ENCODE measurements at regions not wholly inside any gene's neighbourhood (a gene's known extent, or its start where the extent isn't known, plus 50 kb on each side); places are given as distances from the start of the nearest gene placed in this dataset.

GRCh38 chr5:118009741-118010297 is 978.5 kb downstream of the DTWD2 start:
- no peak overlapping the region for H3K4me3 ChIP-seq (ENCODE audit: low read depth, low read length, poor library complexity, severe bottlenecking)
- no peak for TF ChIP-seq CTCF (conservative IDR thresholded peaks at IDR 0.05; ENCODE audit: low read length)
- no peak for TF ChIP-seq EZH2phosphoT487 (IDR thresholded peaks at IDR 0.05; ENCODE audit: borderline replicate concordance, low read depth, low read length)
- CTCF ChIA-PET (ENCODE audit: unreplicated experiment), result no interaction called here

DNA sequence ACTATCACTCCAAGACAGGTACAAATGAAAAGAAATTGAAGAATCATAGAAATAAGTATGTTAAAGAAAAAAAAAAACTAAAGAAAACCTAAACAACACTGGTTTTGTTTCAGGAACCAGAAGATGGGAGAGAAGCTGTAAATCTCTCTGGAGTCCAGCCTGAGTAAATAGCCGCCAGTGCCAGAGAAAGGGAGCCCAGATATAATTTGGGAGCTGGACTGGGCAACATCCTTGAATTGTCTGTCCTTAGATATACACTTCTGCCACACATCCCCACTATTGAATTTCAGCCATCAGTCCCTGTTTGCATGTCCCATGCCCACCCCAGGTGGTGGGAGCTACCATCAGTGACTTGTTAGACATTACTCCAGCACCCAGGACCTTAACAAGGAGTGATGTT is 979.6 kb downstream of the DTWD2 start:
- no TSS peak for BruUV-seq (replicated peaks)
- no peaks in the 10 kb centered on the region for H4K20me1 ChIP-seq (ENCODE audit: insufficient read depth, low read length)
- H3K79me2 ChIP-seq (ENCODE audit: insufficient read depth, low read depth, low read length), result no peaks in the 10 kb centered on the region
- no peaks in the 10 kb centered on the region for H3K4me1 ChIP-seq (ENCODE audit: insufficient read depth, low read length, poor library complexity, severe bottlenecking)
- TF ChIP-seq CTCF (conservative IDR thresholded peaks at IDR 0.05; ENCODE audit: low read length), result no peak
- no peak for TF ChIP-seq EZH2phosphoT487 (IDR thresholded peaks at IDR 0.05; ENCODE audit: borderline replicate concordance, low read depth, low read length)
- POLR2A ChIA-PET, result no interaction called here
- H3K4me2 ChIP-seq (ENCODE audit: low read length), result no peak overlapping the region
- no peaks in the 10 kb centered on the region for H3K36me3 ChIP-seq (ENCODE audit: insufficient read depth, low read length)
- no peaks in the 10 kb centered on the region for H3K9me2 ChIP-seq (ENCODE audit: insufficient read depth, low read length)
- CTCF ChIA-PET (ENCODE audit: unreplicated experiment), result no interaction called here
- H3K4me3 ChIP-seq (ENCODE audit: low read depth, low read length, poor library complexity, severe bottlenecking), result no peak overlapping the region
- no peak for DNase-seq (ENCODE audit: low spot score)
- intact Hi-C loops (cut with micrococcal nuclease; ENCODE audit: unreplicated experiment), result no loop called here
- H2AFZ ChIP-seq (ENCODE audit: low read length), result no peak overlapping the region
- no peak overlapping the region for H3K27ac ChIP-seq (ENCODE audit: low read depth, low read length, poor library complexity, severe bottlenecking)
- H3K9me3 ChIP-seq (ENCODE audit: low read length), result no peaks in the 10 kb centered on the region

More at GRCh38 chr5:118009741-118010297, 978.5 kb downstream of the DTWD2 start:
- no peak for DNase-seq (ENCODE audit: low spot score)
- no peaks in the 10 kb centered on the region for H3K4me1 ChIP-seq (ENCODE audit: insufficient read depth, low read length, poor library complexity, severe bottlenecking)
- POLR2A ChIA-PET, result interaction anchor here (0.6 kb wide), 1 partner anchor 77 kb away, joined by 3 read pairs; no protein-coding TSS in a partner anchor
- no TSS peak for BruUV-seq (replicated peaks)
- H3K4me2 ChIP-seq (ENCODE audit: low read length), result no peak overlapping the region
- H4K20me1 ChIP-seq (ENCODE audit: insufficient read depth, low read length), result no peaks in the 10 kb centered on the region
- intact Hi-C loops (cut with micrococcal nuclease; ENCODE audit: unreplicated experiment), result no loop called here
- no peaks in the 10 kb centered on the region for H3K36me3 ChIP-seq (ENCODE audit: insufficient read depth, low read length)
- no peaks in the 10 kb centered on the region for H3K9me3 ChIP-seq (ENCODE audit: low read length)
- no peaks in the 10 kb centered on the region for H3K79me2 ChIP-seq (ENCODE audit: insufficient read depth, low read depth, low read length)
- H3K9me2 ChIP-seq (ENCODE audit: insufficient read depth, low read length), result no peaks in the 10 kb centered on the region
- no peak overlapping the region for H2AFZ ChIP-seq (ENCODE audit: low read length)
- H3K27ac ChIP-seq (ENCODE audit: low read depth, low read length, poor library complexity, severe bottlenecking), result no peak overlapping the region

GRCh38 chr5:118007262-118007661 is 981.1 kb downstream of the DTWD2 start:
- DNase-seq (ENCODE audit: low spot score), result no peak
- ChIA-PET POLR2A (interaction anchor here (1.1 kb wide), 1 partner anchor 14 kb away, joined by 6 read pairs; no protein-coding TSS in a partner anchor), CTCF (ENCODE audit: unreplicated experiment) (no interaction called here)
- Histone ChIP-seq H2AFZ (ENCODE audit: low read length) (no peak overlapping the region), H3K9me2 (ENCODE audit: insufficient read depth, low read length) (no peaks in the 10 kb centered on the region), H4K20me1 (ENCODE audit: insufficient read depth, low read length) (no peaks in the 10 kb centered on the region), H3K9me3 (ENCODE audit: low read length) (no peaks in the 10 kb centered on the region), H3K27ac (ENCODE audit: low read depth, low read length, poor library complexity, severe bottlenecking) (no peak overlapping the region), H3K4me2 (ENCODE audit: low read length) (no peak overlapping the region), H3K4me3 (ENCODE audit: low read depth, low read length, poor library complexity, severe bottlenecking) (no peak overlapping the region), H3K36me3 (ENCODE audit: insufficient read depth, low read length) (no peaks in the 10 kb centered on the region), H3K4me1 (ENCODE audit: insufficient read depth, low read length, poor library complexity, severe bottlenecking) (no peaks in the 10 kb centered on the region), H3K79me2 (ENCODE audit: insufficient read depth, low read depth, low read length) (no peaks in the 10 kb centered on the region)
- intact Hi-C loops (cut with micrococcal nuclease; ENCODE audit: unreplicated experiment), result no loop called here
- TF ChIP-seq CTCF (conservative IDR thresholded peaks at IDR 0.05; ENCODE audit: low read length), result no peak
- no peak for TF ChIP-seq EZH2phosphoT487 (IDR thresholded peaks at IDR 0.05; ENCODE audit: borderline replicate concordance, low read depth, low read length)
- no TSS peak for BruUV-seq (replicated peaks)
